Omental fat pad (tissue), 3 donors: ENCODE measurements at regions not wholly inside any gene's neighbourhood (a gene's known extent, or its start where the extent isn't known, plus 50 kb on each side); places are given as distances from the start of the nearest gene placed in this dataset.

Source experiments
- ATAC-seq: fragments of 150-250 bp; one replicate; pipeline ENCODE4 v1.9.1; 2016; ENCODE audit warnings: mild to moderate bottlenecking, moderate library complexity; ENCODE audit not compliant: low FRiP score
- DNase-seq: peaks from one replicate; pipeline ENCODE4 v3.0.0-alpha.2; 2019; ENCODE audit warnings: low spot score
- CTCF ChIP-seq, 3 donors: fragments of 450-650 bp; IDR thresholded peaks; one replicate each; pipeline ENCODE4 v1.5.1; 2016 to 2017; ENCODE audit warnings: antibody characterized with exemption in 3 of 3, mild to moderate bottlenecking in 3 of 3, moderate library complexity in 2 of 3

GRCh38 chr3:166114448-166114847 lies 277.2 kb upstream of the BCHE start:
- ATAC-seq = no peak
- DNase-seq = no peak
- no peak for TF ChIP-seq CTCF (IDR thresholded peaks at IDR 0.05)

GRCh38 chr3:166111562-166111961 lies 274.3 kb upstream of the BCHE start:
- ATAC-seq (no peak), DNase-seq (no peak)
- TF ChIP-seq CTCF (IDR thresholded peaks at IDR 0.05) = no peak

- no peak for ATAC-seq
Measured at GRCh38 chr3:166110102-166110501, 272.9 kb upstream of the BCHE start.

GRCh38 chr3:166104938-166105337 lies 267.7 kb upstream of the BCHE start:
- TF ChIP-seq CTCF (IDR thresholded peaks at IDR 0.05) = no peak
- DNase-seq (no peak), ATAC-seq (no peak)

More at GRCh38 chr3:166110102-166110501, 272.9 kb upstream of the BCHE start:
- TF ChIP-seq CTCF (IDR thresholded peaks at IDR 0.05) = no peak
- no peak for DNase-seq

- TF ChIP-seq CTCF (IDR thresholded peaks at IDR 0.05) = no peak
- no peak for DNase-seq
- ATAC-seq = no peak
Measured at GRCh38 chr3:166100730-166101129, 263.5 kb upstream of the BCHE start.

- no peak for ATAC-seq
- no peak for TF ChIP-seq CTCF (IDR thresholded peaks at IDR 0.05)
- DNase-seq = no peak
Measured at GRCh38 chr3:166089575-166089974, 252.4 kb upstream of the BCHE start.

- ATAC-seq = no peak
- TF ChIP-seq CTCF (IDR thresholded peaks at IDR 0.05) = no peak
- DNase-seq = no peak
Measured at GRCh38 chr3:166085164-166085856, 248.1 kb upstream of the BCHE start.
